Activated CD4-positive, alpha-beta T cell treated with anti-CD3 and anti-CD28 coated beads, Interleukin-2, amount 10 ng/mL, durations not matched to agents 24 days and 14 days (primary cell): ENCODE measurements at regions not wholly inside any gene's neighbourhood (a gene's known extent, or its start where the extent isn't known, plus 50 kb on each side); places are given as distances from the start of the nearest gene placed in this dataset.

Experiments
- DNase-seq: peaks from one replicate; pipeline ENCODE4 v3.0.0; 2022
- H3K27ac Mint-ChIP-seq: one replicate; pipeline ENCODE4 v1.8.0; 2022; ENCODE audit warnings: mild to moderate bottlenecking, mixed read lengths
- H3K27me3 Mint-ChIP-seq: one replicate; pipeline ENCODE4 v1.8.0; 2022; ENCODE audit warnings: mixed read lengths
- H3K36me3 Mint-ChIP-seq: one replicate; pipeline ENCODE4 v1.8.0; 2022; ENCODE audit warnings: low read depth, mild to moderate bottlenecking, mixed read lengths
- H3K4me1 Mint-ChIP-seq: one replicate; pipeline ENCODE4 v1.8.0; 2021; ENCODE audit warnings: mixed read lengths
- H3K4me3 Mint-ChIP-seq: one replicate; pipeline ENCODE4 v1.8.0; 2022; ENCODE audit warnings: mild to moderate bottlenecking, moderate library complexity, mixed read lengths
- H3K9me3 Mint-ChIP-seq: one replicate; pipeline ENCODE4 v1.8.0; 2021; ENCODE audit warnings: mixed read lengths
- intact Hi-C: fragments of 100-400 bp; cut with micrococcal nuclease; formaldehyde crosslinking; loops from one replicate; pipeline ENCODE4 v1.15.1; 2023

DNA sequence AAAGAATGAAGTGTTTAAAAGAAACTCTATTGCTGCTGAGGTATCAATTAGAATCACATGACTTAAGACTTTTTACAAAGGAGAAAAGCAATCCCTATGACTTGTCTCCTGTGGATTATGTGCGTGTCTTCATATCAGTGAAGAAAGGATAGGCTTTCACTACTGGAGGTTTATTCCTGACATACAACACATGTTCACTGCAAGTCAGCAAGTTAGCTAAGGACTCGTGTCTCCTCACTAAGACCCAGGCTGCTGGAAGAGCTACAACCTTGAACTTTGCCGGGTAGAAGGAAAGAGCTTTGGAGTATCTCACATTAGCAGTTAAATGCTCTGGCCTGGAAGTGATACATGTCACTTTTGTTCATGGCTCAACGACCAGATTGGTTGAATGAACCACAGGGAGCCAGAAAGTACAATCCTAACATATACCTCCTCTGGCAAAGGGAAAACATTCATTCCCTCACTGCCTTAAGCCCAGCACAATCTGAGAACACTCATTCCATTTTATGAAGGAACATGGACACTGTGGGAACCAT lies 215.3 kb downstream of the RNF152 start:
- peaks cover 6% of the 10 kb centered on the region for H3K27me3 Mint-ChIP-seq
- H3K27ac Mint-ChIP-seq: no peak overlapping the region
- H3K4me3 Mint-ChIP-seq: no peak overlapping the region
- intact Hi-C loops: no loop called here
- DNase-seq: no peak
- peaks cover 7% of the 10 kb centered on the region for H3K9me3 Mint-ChIP-seq
- H3K36me3 Mint-ChIP-seq: no peaks in the 10 kb centered on the region
- H3K4me1 Mint-ChIP-seq: no peaks in the 10 kb centered on the region

DNA sequence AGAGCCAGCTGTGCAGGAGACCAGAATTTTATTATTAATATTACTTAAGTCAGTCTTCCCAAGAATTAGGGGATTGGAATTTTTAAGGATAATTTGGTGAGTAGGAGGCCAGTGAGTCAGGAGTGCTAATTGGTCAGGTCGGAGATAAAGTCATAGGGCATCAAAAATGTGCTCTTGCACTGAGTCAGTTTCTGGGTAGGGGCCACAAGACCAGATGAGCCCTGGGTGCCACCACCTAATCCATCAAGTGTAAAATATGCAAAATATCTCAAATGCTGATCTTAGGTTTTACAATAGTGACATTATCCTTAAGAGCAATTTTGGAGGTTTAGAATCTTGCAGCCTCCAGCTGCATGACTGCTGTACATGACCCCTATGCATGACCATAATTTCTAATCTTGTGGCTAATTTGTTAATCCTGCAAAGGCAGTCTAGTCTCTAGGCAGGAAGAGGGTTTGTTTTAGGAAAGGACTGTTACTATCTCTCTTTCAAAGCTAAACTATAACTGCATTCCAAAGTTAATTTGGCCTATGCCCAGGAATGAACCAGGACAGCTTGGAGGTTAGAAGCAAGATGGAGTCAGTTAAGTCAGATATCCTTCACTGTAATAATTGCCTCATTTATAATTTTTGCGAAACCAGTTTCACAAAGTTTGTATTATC lies 215.9 kb downstream of the RNF152 start:
- intact Hi-C loops: no loop called here
- Mint-ChIP-seq H3K27ac (no peak overlapping the region), H3K4me3 (no peak overlapping the region), H3K9me3 (peaks cover 7% of the 10 kb centered on the region), H3K4me1 (no peaks in the 10 kb centered on the region), H3K27me3 (peaks cover 7% of the 10 kb centered on the region), H3K36me3 (no peaks in the 10 kb centered on the region)
- no peak for DNase-seq

DNA sequence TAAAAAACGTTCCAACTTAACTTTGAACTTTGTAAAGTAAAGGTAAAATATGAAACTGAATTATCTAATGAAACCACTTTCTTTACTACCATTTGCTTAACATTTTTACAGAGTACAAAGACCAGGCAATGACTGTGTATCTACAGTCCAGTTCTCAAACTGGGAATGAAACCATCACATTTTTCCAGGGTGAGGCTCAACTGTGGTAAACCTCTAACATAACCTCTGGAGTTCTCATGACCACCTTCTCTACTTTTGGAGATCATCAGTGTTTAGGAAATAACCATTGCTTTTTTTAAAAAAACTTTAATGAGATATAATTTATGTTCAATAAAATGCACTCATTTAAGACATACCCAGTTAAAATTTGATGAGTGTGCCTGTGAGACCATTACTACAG lies 223.5 kb downstream of the RNF152 start:
- Mint-ChIP-seq H3K27me3 (peaks cover 7% of the 10 kb centered on the region), H3K27ac (no peak overlapping the region), H3K36me3 (no peaks in the 10 kb centered on the region), H3K4me3 (no peak overlapping the region), H3K4me1 (no peaks in the 10 kb centered on the region), H3K9me3 (no peaks in the 10 kb centered on the region)
- no peak for DNase-seq
- intact Hi-C loops: no loop called here

DNA sequence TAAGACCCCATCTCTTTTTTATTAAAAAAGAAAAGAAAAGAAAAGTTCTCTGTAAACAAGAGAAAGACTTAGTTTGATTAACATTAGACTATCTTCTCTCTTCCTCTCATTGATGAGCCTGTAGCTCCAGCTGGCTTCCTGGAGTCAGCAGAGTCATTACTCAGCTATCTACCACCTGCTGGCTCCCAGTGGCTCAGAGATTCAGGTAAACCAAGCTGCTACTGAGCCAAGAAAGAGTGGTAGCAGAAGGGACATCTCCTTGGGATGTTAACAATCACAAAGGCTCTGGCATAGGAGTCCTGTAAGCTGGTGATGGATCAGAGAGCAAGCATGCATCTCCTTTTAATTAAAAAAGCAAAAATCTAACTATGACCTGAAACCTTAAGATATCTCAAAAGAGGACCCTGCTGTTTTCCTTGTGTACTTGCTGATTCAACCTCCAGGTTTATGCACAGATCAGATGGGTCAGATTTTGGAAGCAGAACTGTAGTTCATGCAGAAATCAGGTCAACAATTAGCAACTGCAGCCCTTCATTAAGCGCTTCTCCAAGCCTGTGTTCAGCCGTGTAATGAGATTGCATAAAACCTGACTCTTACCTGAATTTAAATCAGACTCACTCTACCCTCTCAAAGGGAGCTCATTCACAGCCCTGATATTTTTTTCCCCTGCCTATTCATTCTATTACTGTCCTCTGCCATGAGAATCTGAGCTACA lies 225.8 kb downstream of the RNF152 start:
- H3K9me3 Mint-ChIP-seq: peaks cover under 1% of the 10 kb centered on the region
- intact Hi-C loops: no loop called here
- no peaks in the 10 kb centered on the region for H3K36me3 Mint-ChIP-seq
- DNase-seq: no peak
- no peaks in the 10 kb centered on the region for H3K4me1 Mint-ChIP-seq
- peaks cover 2% of the 10 kb centered on the region for H3K27me3 Mint-ChIP-seq
- no peak overlapping the region for H3K27ac Mint-ChIP-seq
- H3K4me3 Mint-ChIP-seq: no peak overlapping the region

DNA sequence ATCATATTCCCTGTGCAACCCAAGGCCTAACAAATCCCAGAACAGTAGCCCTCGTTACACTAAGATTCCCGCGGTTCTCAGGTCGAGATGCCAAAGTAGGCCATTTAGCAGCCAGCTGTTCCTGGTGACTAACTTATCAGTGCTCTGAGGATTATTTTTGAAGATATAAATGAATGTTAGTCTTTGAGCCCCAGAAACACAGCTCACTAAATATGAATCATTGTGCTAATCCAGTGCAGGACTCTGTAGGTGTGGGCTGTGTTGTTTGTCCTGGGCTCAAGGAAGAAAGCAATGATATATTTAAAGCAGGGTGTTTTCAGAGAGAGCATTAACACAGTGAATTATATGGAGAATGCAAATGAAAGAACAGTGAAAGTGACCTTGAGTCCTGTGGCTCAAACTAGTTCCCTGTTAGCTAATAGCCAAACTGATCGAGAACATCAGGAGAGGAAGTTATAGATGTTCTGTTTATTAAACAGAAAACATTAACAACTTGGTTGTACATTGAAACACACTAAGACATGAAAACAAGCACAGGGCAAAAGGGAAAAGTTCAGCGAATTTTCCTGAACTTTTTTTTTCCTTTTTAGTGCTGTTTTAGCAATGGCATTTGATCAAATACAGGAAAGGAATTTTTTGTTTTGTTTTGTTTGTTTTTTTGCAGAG lies 228.3 kb downstream of the RNF152 start:
- no peak for DNase-seq
- Mint-ChIP-seq H3K27ac (no peak overlapping the region), H3K4me3 (no peak overlapping the region), H3K36me3 (no peaks in the 10 kb centered on the region), H3K4me1 (no peaks in the 10 kb centered on the region), H3K27me3 (peaks cover 2% of the 10 kb centered on the region), H3K9me3 (peaks cover 3% of the 10 kb centered on the region)
- intact Hi-C loops: no loop called here

DNA sequence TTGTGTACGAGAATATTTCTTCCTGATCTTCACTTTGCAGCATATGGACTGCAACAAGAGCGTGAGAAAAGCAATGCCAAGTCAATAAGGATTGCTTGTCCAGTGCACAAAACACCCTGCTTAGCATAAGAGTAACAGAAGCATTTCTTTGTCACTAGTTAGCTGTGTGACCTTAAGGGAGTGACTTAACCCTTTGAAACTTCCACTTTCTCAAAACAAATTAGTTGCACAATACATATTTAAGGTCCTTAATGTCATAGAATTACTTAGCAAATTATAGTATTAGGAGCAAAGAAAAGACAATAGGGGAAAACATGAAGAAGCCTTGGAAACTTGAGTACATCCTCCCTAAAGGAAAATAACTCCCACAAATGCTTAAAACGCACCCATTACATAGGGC lies 230.1 kb downstream of the RNF152 start:
- no peak for DNase-seq
- peaks cover 3% of the 10 kb centered on the region for H3K9me3 Mint-ChIP-seq
- no peak overlapping the region for H3K4me3 Mint-ChIP-seq
- intact Hi-C loops: no loop called here
- peaks cover 2% of the 10 kb centered on the region for H3K27me3 Mint-ChIP-seq
- no peaks in the 10 kb centered on the region for H3K36me3 Mint-ChIP-seq
- no peak overlapping the region for H3K27ac Mint-ChIP-seq
- no peaks in the 10 kb centered on the region for H3K4me1 Mint-ChIP-seq

DNA sequence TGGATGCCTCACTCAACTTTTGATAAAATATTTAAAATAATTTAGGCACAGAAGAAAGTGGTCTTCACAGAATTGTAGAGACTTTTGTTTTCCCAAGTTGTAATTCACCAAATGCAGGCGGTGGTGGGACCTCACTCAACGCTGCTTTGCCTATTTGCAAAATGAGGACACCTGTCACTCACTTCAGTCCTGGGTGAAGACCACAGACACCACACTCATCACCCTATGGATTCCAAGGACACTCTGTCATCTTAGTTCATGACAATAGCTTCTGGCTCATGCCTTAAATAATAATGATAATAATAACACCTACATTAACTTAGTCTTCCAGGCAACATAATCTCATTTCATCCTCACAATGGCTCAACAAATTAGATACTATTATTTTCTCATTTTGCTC lies 234.4 kb downstream of the RNF152 start:
- no peaks in the 10 kb centered on the region for H3K36me3 Mint-ChIP-seq

DNA sequence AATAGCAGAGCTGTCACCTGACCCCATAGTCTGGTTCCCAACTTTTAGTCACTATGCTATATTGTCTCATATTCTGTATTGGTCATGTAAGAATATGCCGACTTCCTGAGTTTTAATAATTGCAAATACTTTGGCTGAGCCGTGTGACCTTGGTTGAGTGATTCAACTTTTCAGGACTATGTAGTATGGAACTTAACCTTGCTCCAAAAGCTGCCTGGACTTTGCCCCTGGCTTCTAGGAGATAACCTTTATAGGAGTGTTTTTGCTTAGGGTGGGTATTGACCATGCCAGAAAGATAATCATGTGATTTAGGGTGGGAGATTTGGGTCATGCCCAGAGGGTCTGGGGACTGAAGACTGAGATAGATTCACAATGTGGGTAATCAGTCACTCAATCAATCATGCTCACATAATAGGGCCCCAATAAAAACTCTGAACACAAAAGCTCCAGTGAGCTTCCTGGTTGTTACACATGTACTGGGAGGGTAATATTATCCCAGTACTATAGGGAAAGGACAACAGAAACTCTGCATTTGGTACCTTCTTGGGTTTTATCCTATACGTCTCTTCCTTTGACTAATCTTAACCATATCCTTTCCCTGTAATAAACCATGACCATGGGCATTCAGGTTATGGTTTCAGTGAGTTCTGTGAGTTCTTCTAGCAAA lies 235.6 kb downstream of the RNF152 start:
- Mint-ChIP-seq H3K4me3 (no peak overlapping the region), H3K4me1 (no peaks in the 10 kb centered on the region), H3K9me3 (peaks cover 3% of the 10 kb centered on the region), H3K36me3 (no peaks in the 10 kb centered on the region), H3K27me3 (no peaks in the 10 kb centered on the region), H3K27ac (no peak overlapping the region)
- DNase-seq: no peak
- intact Hi-C loops: no loop called here

More for the DNA sequence above, 234.4 kb downstream of the RNF152 start:
- no peaks in the 10 kb centered on the region for H3K27me3 Mint-ChIP-seq
- no peak overlapping the region for H3K27ac Mint-ChIP-seq
- no peak overlapping the region for H3K4me3 Mint-ChIP-seq
- no peak for DNase-seq
- intact Hi-C loops: no loop called here
- peaks cover 3% of the 10 kb centered on the region for H3K9me3 Mint-ChIP-seq
- no peaks in the 10 kb centered on the region for H3K4me1 Mint-ChIP-seq

DNA sequence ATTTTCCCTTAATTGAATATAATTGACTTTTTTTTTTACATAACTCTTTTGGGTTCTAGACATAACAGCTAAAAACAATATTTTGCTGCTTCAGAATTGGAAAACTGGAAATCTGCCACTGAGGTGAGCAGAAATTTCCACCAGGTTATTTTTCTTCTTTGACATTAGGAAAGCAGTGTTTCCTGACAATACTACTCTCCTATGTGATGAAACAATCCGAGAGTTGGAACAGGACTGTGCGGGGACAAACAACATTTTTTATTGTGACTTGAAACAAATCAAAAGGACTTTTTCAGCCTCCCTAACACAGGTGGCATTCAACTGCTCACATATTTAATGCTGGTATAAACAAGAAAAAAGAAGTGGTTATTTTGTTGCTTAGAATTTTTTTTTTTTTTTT lies 237.2 kb downstream of the RNF152 start:
- Mint-ChIP-seq H3K36me3 (no peaks in the 10 kb centered on the region), H3K27me3 (no peaks in the 10 kb centered on the region), H3K27ac (no peak overlapping the region), H3K9me3 (no peaks in the 10 kb centered on the region), H3K4me3 (no peak overlapping the region), H3K4me1 (no peaks in the 10 kb centered on the region)
- no peak for DNase-seq
- intact Hi-C loops: no loop called here

DNA sequence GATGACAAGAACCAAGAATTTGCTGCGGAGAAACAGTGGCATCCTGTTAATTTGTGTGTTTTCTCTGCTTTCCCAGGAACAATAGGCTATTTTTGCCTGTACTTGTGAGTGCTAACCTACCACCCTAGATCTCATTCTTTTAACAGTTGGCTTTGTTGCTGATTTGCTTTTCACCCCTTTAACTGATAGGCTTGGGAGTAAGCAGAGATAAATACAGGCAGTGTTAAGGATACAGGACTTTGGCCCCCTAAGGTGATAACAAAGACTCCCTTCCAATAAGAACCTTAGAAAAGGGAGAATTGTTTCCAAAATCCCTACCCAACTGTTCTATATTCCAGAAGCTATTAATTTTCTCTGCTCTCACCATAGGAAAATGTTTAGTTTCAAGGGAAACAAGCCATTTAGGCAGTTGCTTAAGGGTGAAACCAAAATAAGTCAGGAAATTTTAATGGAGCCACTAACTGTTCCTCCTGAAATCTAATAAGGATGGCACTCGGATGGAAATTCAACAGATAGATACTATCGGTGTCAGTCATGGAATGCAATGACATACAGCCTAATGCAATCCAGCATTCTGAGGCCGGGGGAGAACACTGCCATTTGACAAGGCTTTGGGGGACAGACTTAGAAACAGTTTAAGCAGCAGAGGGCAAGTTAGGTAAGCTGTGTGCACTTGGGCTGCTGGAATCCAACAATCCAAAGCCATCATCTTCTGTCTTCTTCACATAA lies 238.8 kb downstream of the RNF152 start:
- no peak for DNase-seq
- no peaks in the 10 kb centered on the region for H3K9me3 Mint-ChIP-seq
- H3K4me1 Mint-ChIP-seq: no peaks in the 10 kb centered on the region
- H3K27me3 Mint-ChIP-seq: no peaks in the 10 kb centered on the region
- no peak overlapping the region for H3K4me3 Mint-ChIP-seq
- H3K36me3 Mint-ChIP-seq: no peaks in the 10 kb centered on the region
- no peak overlapping the region for H3K27ac Mint-ChIP-seq
- intact Hi-C loops: no loop called here

DNA sequence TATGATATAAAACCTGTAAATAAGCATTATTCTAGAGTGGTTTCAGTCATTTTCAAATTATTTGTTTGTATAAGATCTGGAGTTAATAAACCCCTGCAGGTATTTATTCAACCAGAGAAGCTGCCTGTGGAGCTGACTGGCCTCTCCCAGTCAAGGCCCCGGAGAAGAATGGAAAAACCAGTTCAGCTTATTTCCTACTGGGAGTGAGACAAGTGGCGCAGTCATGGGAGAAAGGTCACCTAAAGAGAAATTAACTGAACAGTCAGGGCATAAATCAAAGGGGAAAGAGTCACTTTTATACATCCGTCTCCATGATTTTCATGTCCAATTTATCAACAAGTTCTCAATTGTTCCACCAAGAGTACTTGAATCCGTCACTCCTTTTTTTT lies 240.9 kb downstream of the RNF152 start:
- no peaks in the 10 kb centered on the region for H3K9me3 Mint-ChIP-seq
- H3K27me3 Mint-ChIP-seq: peaks cover under 1% of the 10 kb centered on the region
- no peak overlapping the region for H3K4me3 Mint-ChIP-seq
- DNase-seq: no peak
- no peaks in the 10 kb centered on the region for H3K4me1 Mint-ChIP-seq
- no peaks in the 10 kb centered on the region for H3K36me3 Mint-ChIP-seq
- H3K27ac Mint-ChIP-seq: no peak overlapping the region
- intact Hi-C loops: no loop called here

DNA sequence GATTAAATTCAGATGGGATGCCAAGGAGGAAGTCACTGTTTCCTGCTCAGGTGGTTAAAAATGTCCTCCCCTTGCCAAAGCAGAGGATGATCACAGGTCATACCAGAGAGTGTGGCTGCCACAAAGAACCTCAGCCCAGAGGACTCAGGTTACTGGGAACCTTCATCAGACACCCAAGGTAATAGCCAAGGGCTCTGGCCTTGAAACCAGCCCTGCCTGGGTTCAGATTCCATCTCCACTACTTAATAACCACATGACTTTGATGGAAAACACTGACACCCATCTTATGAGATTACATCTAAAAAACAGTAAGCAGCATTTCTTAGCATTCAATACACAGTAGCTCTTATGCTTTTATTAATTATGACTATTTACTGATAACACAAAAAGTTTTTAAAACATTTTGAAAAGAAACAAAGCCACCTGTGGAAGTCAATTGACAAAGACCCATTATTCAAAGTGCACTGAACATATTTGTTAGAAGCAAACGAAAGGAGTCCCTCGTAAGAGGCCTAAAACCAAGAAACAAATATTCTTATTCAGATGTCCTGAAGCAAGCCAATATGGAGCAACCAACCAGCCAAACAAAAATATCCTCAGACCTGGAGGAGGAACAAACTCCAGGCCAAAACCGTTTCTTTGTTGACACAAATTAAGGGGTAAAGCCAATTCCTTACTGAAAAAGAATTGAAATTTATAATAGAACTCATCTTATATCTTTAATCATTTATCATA lies 241.5 kb downstream of the RNF152 start:
- Mint-ChIP-seq H3K36me3 (no peaks in the 10 kb centered on the region), H3K27me3 (peaks cover 6% of the 10 kb centered on the region), H3K27ac (no peak overlapping the region), H3K4me3 (no peak overlapping the region), H3K4me1 (no peaks in the 10 kb centered on the region), H3K9me3 (no peaks in the 10 kb centered on the region)
- intact Hi-C loops: no loop called here
- DNase-seq: no peak
